WTC11 (cell line): ENCODE measurements at regions not wholly inside any gene's neighbourhood (a gene's known extent, or its start where the extent isn't known, plus 50 kb on each side); places are given as distances from the start of the nearest gene placed in this dataset.

Source experiments
- ATAC-seq: fragments of 200-7000 bp; cut with Tn5 transposase; 2 replicates; pipeline ENCODE4 v1.10.0; 2021; ENCODE audit warnings: mild to moderate bottlenecking, moderate library complexity
- CTCF ChIA-PET: fragments of 300-600 bp; sonication (Branson Sonifier 250); formaldehyde crosslinking; loops from one replicate; lab custom pipeline; 2021; ENCODE audit warnings: antibody characterized with exemption; lab: Charles Lee
- POLR2A ChIA-PET: fragments of 350-600 bp; sonication (Branson Sonifier 250); formaldehyde crosslinking; loops from one replicate; lab custom pipeline; 2021; ENCODE audit warnings: antibody characterized with exemption; lab: Charles Lee
- DNase-seq: peaks from one replicate; pipeline ENCODE4 v3.0.0; 2021; ENCODE audit warnings: low spot score
- H3K27ac Mint-ChIP-seq: 2 replicates; pipeline ENCODE4 v1.8.0; 2021; ENCODE audit warnings: mixed read lengths
- H3K27me3 Mint-ChIP-seq: 2 replicates; pipeline ENCODE4 v1.8.0; 2021; ENCODE audit warnings: low read depth, mild to moderate bottlenecking, moderate library complexity, mixed read lengths
- H3K36me3 Mint-ChIP-seq: 2 replicates; pipeline ENCODE4 v1.8.0; 2021; ENCODE audit warnings: mixed read lengths
- H3K4me1 Mint-ChIP-seq: 2 replicates; pipeline ENCODE4 v1.8.0; 2022; ENCODE audit warnings: mixed read lengths
- H3K4me3 Mint-ChIP-seq: 2 replicates; pipeline ENCODE4 v1.8.0; 2021; ENCODE audit warnings: mild to moderate bottlenecking, moderate library complexity, mixed read lengths
- H3K9me3 Mint-ChIP-seq: 2 replicates; pipeline ENCODE4 v1.8.0; 2021; ENCODE audit warnings: mixed read lengths
- ELF4 ChIP-seq: sonication (generic); formaldehyde crosslinking; IDR thresholded peaks from 2 replicates; pipeline ENCODE4 v1.8.1; 2022; ENCODE audit warnings: low read depth, mild to moderate bottlenecking, moderate library complexity, missing genetic modification reagents
- FOXP1 ChIP-seq: sonication (generic); formaldehyde crosslinking; IDR thresholded peaks from 2 replicates; pipeline ENCODE4 v1.8.0; 2022; ENCODE audit warnings: missing genetic modification reagents, mild to moderate bottlenecking, moderate library complexity, borderline replicate concordance
- ZNF232 ChIP-seq: sonication (generic); formaldehyde crosslinking; IDR thresholded peaks from 2 replicates; pipeline ENCODE4 v1.8.0; 2022; ENCODE audit warnings: mild to moderate bottlenecking, missing genetic modification reagents
- ZNF396 ChIP-seq: fragments of 250-450 bp; sonication (Bioruptor Pico); IDR thresholded peaks from 2 replicates; pipeline ENCODE4 v1.8.0; 2021; ENCODE audit warnings: mild to moderate bottlenecking, moderate library complexity, borderline replicate concordance
- TF ChIP-seq, protein P1 (sequence below): sonication (generic); formaldehyde crosslinking; conservative IDR thresholded peaks from 2 replicates; pipeline ENCODE4 v1.8.1; 2023; ENCODE audit warnings: mild to moderate bottlenecking, low read depth, missing genetic modification reagents, moderate library complexity
- TF ChIP-seq, protein P2 (sequence below): sonication (generic); formaldehyde crosslinking; IDR thresholded peaks from 2 replicates; pipeline ENCODE4 v1.8.1; 2023; ENCODE audit warnings: mild to moderate bottlenecking, missing genetic modification reagents
- TF ChIP-seq, protein P3 (sequence below): fragments of 250-450 bp; sonication (Bioruptor Pico); IDR thresholded peaks from 2 replicates; pipeline ENCODE4 v1.9.0; 2021; ENCODE audit warnings: moderate library complexity, mild to moderate bottlenecking, inconsistent platforms, borderline replicate concordance
- TF ChIP-seq, protein P4 (sequence below): fragments of 250-450 bp; sonication (Bioruptor Pico); IDR thresholded peaks from 2 replicates; pipeline ENCODE4 v1.9.0; 2021; ENCODE audit warnings: mild to moderate bottlenecking
- TF ChIP-seq, protein P5 (sequence below): sonication (generic); formaldehyde crosslinking; IDR thresholded peaks from 2 replicates; pipeline ENCODE4 v1.8.0; 2023; ENCODE audit warnings: missing genetic modification reagents
- TF ChIP-seq, protein P6 (sequence below): sonication (generic); formaldehyde crosslinking; IDR thresholded peaks from 2 replicates; pipeline ENCODE4 v1.8.0; 2023; ENCODE audit warnings: mild to moderate bottlenecking, missing genetic modification reagents
- TF ChIP-seq, protein P7 (sequence below): sonication (generic); formaldehyde crosslinking; IDR thresholded peaks from 2 replicates; pipeline ENCODE4 v1.8.1; 2022; ENCODE audit warnings: mild to moderate bottlenecking, missing genetic modification reagents, moderate library complexity, borderline replicate concordance

DNA sequence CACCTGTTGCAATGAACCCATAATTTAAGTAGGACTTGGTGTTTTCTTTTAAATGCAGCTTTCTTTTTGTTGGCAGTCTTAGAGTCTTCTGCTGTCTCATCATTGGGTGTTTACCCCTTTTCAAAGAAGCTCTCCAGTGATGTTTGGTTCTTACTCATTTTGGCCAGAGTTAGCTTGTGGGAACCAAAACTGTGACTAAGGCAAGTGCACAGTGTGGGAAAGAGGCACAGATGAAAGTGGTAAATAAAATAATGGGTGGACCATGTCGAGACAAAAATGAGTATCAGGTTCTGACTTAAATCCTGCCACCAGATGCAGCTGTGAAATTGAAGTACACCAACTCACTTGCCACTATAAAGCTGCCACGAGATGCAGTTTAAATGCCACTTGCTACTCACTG is 615.4 kb upstream of the MIS18BP1 start (continued):
- TF ChIP-seq, protein P1, sequence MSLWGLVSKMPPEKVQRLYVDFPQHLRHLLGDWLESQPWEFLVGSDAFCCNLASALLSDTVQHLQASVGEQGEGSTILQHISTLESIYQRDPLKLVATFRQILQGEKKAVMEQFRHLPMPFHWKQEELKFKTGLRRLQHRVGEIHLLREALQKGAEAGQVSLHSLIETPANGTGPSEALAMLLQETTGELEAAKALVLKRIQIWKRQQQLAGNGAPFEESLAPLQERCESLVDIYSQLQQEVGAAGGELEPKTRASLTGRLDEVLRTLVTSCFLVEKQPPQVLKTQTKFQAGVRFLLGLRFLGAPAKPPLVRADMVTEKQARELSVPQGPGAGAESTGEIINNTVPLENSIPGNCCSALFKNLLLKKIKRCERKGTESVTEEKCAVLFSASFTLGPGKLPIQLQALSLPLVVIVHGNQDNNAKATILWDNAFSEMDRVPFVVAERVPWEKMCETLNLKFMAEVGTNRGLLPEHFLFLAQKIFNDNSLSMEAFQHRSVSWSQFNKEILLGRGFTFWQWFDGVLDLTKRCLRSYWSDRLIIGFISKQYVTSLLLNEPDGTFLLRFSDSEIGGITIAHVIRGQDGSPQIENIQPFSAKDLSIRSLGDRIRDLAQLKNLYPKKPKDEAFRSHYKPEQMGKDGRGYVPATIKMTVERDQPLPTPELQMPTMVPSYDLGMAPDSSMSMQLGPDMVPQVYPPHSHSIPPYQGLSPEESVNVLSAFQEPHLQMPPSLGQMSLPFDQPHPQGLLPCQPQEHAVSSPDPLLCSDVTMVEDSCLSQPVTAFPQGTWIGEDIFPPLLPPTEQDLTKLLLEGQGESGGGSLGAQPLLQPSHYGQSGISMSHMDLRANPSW (CRISPR knock-in tag) = no peak
- TF ChIP-seq FOXP1 = no peak

DNA sequence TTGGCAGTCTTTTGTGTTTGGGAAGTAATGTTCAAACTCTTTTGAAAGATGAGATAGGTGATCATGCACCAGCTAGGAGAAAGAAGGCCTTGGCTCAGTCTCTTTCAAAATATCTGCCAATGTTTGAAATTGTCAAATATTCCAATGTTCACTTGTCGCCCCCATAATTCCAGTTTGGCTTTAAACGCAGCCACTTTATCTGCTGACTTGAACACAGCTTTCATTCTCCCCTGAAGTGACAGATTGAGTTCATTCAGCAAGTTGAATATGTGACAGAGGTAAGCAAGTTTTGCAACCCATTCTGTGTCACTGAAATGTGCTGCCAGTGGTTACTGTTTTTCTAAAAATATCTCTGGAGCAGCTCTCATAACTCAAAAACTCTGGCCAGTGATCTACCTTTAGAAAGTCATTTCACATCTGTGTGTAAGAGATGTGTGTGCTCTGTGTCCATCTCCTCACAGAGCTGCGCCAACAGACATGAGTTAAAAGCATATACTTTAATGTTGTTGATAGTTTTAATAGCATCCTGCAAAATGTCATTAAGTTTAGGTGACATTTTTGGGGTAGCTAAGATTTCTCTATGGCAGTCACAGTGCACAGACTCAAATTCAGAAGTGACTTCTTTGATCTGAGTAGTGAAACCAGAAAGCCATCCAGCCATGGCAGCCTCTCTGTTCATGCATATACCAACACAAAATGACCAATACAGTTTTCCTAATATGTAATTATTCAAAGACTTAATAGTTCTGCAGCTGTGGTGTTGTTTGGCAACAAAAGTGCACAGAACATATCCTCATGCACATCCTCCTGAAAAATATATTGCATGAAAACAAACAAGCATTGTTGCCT is 614.3 kb upstream of the MIS18BP1 start:
- Mint-ChIP-seq H3K9me3 (peaks cover 43% of the 10 kb centered on the region), H3K36me3 (peaks cover 31% of the 10 kb centered on the region), H3K4me3 (no peak overlapping the region), H3K4me1 (no peaks in the 10 kb centered on the region), H3K27me3 (peaks cover 2% of the 10 kb centered on the region), H3K27ac (no peak overlapping the region)
- ChIA-PET CTCF (no interaction called here), POLR2A (no interaction called here)
- ATAC-seq = no peak
- no peak for DNase-seq
- TF ChIP-seq ZNF232 (no peak), ZNF396 (CRISPR knock-in tag) (no peak)
- TF ChIP-seq, protein P1 (CRISPR knock-in tag) = no peak
- TF ChIP-seq, protein P2, sequence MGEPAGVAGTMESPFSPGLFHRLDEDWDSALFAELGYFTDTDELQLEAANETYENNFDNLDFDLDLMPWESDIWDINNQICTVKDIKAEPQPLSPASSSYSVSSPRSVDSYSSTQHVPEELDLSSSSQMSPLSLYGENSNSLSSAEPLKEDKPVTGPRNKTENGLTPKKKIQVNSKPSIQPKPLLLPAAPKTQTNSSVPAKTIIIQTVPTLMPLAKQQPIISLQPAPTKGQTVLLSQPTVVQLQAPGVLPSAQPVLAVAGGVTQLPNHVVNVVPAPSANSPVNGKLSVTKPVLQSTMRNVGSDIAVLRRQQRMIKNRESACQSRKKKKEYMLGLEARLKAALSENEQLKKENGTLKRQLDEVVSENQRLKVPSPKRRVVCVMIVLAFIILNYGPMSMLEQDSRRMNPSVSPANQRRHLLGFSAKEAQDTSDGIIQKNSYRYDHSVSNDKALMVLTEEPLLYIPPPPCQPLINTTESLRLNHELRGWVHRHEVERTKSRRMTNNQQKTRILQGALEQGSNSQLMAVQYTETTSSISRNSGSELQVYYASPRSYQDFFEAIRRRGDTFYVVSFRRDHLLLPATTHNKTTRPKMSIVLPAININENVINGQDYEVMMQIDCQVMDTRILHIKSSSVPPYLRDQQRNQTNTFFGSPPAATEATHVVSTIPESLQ (CRISPR knock-in tag) = no peak
- TF ChIP-seq, protein P3, sequence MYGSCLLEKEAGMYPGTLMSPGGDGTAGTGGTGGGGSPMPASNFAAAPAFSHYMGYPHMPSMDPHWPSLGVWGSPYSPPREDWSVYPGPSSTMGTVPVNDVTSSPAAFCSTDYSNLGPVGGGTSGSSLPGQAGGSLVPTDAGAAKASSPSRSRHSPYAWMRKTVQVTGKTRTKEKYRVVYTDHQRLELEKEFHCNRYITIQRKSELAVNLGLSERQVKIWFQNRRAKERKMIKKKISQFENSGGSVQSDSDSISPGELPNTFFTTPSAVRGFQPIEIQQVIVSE (CRISPR knock-in tag) = no peak
- TF ChIP-seq, protein P4, sequence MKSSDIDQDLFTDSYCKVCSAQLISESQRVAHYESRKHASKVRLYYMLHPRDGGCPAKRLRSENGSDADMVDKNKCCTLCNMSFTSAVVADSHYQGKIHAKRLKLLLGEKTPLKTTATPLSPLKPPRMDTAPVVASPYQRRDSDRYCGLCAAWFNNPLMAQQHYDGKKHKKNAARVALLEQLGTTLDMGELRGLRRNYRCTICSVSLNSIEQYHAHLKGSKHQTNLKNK (CRISPR knock-in tag) = no peak
- TF ChIP-seq, protein P5, sequence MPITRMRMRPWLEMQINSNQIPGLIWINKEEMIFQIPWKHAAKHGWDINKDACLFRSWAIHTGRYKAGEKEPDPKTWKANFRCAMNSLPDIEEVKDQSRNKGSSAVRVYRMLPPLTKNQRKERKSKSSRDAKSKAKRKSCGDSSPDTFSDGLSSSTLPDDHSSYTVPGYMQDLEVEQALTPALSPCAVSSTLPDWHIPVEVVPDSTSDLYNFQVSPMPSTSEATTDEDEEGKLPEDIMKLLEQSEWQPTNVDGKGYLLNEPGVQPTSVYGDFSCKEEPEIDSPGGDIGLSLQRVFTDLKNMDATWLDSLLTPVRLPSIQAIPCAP = no peak
- TF ChIP-seq, all 79 proteins: peak for 0

DNA sequence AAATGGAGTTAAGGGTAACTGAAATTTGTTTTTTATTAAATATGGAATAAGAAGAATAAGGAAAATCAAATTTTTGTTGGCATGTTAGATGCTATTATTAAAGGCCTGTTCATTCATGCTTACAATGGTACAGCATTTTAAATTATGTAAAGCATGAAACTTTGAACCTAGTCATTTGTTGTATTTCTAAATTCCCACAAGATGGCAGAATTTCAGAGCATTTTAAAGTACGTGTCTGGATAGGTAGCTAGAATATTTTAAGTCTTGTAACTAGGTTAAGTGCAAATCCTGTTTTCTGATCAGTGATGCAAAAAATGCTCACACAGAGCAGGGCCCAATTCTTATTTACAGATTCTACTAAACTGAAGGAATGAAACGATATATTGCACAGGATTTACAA is 585.6 kb upstream of the MIS18BP1 start:
- Mint-ChIP-seq H3K27me3 (no peaks in the 10 kb centered on the region; the same call in 1 of the 2 replicates), H3K27ac (no peak overlapping the region), H3K9me3 (peaks cover 19% of the 10 kb centered on the region), H3K36me3 (peaks cover 3% of the 10 kb centered on the region; the same call in 1 of the 2 replicates), H3K4me3 (no peak overlapping the region), H3K4me1 (no peaks in the 10 kb centered on the region)
- no peak for DNase-seq
- TF ChIP-seq, protein P6, sequence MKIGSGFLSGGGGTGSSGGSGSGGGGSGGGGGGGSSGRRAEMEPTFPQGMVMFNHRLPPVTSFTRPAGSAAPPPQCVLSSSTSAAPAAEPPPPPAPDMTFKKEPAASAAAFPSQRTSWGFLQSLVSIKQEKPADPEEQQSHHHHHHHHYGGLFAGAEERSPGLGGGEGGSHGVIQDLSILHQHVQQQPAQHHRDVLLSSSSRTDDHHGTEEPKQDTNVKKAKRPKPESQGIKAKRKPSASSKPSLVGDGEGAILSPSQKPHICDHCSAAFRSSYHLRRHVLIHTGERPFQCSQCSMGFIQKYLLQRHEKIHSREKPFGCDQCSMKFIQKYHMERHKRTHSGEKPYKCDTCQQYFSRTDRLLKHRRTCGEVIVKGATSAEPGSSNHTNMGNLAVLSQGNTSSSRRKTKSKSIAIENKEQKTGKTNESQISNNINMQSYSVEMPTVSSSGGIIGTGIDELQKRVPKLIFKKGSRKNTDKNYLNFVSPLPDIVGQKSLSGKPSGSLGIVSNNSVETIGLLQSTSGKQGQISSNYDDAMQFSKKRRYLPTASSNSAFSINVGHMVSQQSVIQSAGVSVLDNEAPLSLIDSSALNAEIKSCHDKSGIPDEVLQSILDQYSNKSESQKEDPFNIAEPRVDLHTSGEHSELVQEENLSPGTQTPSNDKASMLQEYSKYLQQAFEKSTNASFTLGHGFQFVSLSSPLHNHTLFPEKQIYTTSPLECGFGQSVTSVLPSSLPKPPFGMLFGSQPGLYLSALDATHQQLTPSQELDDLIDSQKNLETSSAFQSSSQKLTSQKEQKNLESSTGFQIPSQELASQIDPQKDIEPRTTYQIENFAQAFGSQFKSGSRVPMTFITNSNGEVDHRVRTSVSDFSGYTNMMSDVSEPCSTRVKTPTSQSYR (CRISPR knock-in tag) = no peak
- TF ChIP-seq ELF4 (CRISPR knock-in tag) = no peak
- TF ChIP-seq, protein P7, sequence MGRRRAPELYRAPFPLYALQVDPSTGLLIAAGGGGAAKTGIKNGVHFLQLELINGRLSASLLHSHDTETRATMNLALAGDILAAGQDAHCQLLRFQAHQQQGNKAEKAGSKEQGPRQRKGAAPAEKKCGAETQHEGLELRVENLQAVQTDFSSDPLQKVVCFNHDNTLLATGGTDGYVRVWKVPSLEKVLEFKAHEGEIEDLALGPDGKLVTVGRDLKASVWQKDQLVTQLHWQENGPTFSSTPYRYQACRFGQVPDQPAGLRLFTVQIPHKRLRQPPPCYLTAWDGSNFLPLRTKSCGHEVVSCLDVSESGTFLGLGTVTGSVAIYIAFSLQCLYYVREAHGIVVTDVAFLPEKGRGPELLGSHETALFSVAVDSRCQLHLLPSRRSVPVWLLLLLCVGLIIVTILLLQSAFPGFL (CRISPR knock-in tag) = no peak
- ChIA-PET CTCF (no interaction called here), POLR2A (no interaction called here)
- ATAC-seq = no peak
